NAMALWA (cell line): ENCODE measurements at regions not wholly inside any gene's neighbourhood (a gene's known extent, or its start where the extent isn't known, plus 50 kb on each side); places are given as distances from the start of the nearest gene placed in this dataset.
"Not testable (repeated sequence)": the region's sequence is repeated elsewhere in the genome, so short reads cannot be mapped to it uniquely, and the experiment has no call there.

Experiments used
- DNase-seq: peaks from one replicate; pipeline ENCODE4 v3.0.0-alpha.2; 2015; ENCODE audit warnings: low spot score

DNA sequence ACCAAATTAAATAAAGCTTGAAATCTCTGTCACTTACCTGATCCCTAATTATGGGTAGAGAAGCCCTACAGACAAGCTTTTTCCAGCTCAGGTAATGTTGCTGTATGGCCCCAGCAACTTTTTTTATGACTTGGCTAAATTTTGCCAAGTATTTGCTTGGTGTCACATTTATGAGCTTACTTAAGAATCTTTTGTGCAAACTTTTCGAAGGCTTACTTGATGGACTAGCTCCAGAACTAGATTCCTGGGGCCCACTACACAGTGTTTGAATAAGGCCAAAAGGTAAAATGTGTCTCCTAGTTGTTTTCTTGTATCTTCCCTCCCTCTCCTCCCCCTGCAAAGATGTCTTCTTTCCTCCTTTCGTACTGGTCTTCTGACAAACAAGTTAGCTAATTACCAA lies 257.9 kb downstream of the OSR1 start:
- DNase-seq, result no peak

DNA sequence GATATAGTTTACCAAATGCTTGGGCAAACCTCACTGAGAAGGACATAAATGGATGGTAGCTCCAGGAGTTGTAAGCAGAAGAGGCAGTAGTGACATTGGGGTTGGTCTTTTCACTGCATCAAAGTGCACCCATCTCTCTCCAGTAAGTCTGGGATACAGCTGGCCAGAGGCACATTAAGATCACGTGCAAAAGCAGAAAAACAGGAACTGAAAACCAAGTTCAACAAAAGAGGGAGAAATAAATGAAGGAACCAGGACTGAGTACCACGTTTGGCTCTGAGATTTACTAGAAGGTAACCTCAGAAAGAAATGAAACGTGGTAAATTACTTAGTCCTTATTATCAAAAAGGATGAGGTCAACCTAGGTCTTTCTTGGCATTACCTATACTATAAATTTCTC lies 259.2 kb downstream of the OSR1 start:
- peak; percentile 3 for DNase-seq

DNA sequence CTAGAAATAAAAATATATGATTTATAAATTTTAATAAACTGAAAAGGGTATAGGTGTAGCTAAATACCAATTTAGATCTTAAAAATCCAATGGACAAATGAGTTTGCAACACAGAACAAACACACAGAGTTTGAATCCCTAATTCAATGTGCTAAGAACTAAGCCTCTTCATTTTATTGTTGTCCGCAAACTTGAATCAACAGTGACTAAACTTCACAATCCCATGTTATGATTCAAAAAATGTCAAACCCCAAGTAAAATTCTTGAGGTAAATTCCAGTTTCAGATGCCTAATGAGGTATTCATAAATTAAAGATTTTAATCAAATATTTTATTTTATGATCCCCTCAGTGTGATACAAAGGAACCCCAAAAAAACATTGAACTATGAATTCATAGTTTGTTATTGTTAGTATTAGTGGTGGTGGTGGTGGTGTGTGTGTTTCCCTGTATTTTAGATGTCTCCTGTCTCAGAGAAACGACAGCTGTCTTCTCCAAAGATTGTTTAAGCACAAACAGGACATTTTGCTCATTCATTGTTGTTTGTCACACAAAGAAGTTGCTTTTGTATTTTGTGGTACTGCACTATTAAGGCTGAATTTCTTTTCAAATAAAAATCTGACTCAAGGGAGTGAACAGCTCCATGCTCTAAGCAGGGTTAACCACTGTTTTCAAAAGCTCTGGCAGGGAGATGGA lies 259.8 kb downstream of the OSR1 start:
- no peak for DNase-seq

DNA sequence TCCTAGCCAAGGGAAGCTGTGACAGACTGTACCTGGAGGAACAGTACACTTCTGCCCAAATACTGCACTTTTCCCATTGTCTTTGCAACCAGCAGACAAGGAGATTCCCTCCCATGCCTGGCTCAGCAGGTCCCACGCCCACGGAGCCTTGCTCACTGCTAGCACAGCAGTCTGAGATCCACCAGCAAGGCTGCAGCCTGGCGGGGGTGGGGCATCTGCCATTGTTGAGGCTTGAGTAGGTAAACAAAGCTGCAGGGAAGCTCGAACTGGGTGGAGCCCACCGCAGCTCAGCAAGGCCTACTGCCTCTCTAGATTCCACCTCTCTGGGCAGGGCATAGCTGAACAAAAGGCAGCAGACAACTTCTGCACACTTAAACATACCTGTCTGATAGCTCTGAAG lies 268.9 kb downstream of the OSR1 start:
- DNase-seq, result not testable (repeated sequence)

DNA sequence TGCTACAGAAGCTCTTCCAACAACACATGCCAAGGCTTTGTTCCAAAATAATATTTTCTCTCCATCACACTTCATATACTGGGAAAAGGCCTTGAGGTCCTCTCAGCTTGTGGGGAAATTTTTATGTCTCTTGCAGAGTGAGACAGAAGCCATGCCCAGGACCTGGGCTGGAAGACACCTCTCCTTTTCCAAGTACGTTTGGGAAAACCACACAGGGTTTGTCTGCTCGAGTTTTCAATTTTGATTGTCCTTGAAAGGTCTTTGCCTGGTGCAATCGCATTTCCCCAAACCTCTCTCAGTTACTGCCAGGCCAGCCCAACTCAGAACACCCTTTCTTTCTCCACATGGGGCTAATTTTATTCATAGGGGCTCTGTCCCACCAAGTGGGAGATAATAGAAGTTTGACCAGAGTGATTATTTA lies 272.2 kb downstream of the OSR1 start:
- no peak for DNase-seq

DNA sequence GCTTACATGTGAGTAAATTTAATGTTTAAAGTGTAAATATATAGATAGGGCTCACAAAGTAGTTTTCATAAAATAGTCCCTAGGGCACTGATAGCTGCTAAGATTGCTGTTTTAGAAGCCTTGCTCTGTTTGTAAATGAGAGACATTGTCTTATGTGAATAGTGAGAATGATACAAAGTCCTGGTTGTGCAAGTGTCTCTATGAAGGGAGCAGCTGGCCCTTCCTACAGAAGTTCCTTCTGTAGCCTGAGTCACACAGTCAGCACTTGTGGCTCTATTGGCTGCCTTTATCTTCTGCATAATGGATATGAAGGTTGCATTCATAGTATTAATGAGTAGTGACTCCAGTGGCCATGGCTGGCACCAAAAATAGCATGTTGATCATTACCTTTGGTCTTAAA lies 279.7 kb downstream of the OSR1 start:
- DNase-seq, result no peak

DNA sequence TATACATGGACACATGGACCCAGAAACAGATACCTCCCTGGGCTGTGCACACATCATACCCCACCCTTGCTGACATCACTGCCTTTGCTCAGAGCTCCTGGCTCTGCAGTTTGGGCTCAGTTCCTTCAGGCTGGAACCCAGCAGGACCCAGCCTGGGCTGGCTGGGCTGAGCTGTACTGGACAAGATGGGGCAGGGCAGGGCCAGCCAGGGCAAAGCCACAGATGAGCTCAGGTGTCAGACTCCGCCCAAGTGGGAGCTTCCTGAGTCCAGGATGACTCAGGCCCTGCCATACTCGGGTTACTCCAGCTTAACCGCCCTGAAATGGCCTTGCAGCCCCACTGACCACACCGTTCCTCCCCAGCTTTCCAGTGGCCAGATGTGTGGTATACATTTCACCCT lies 284.9 kb downstream of the OSR1 start:
- DNase-seq, result no peak

DNA sequence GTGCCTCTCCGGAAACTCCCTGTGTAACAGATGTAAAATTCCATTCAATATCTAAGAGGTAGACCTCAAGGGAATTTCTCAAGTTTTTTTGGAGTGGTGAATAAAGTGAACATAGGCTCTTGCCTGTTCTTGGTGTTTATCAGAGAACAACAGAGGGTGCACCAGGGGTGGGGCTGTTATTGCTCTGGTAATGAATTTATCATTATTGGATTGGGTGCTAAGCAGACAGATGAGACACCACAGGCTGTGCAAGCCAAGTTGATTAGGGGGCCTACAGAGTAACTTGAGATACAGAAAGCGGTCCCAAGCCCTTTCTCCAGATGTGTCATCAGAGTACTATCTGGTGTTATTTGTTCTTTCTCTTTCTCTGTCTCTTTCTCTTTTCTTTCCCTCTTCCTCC lies 286.3 kb downstream of the OSR1 start:
- DNase-seq, result no peak

DNA sequence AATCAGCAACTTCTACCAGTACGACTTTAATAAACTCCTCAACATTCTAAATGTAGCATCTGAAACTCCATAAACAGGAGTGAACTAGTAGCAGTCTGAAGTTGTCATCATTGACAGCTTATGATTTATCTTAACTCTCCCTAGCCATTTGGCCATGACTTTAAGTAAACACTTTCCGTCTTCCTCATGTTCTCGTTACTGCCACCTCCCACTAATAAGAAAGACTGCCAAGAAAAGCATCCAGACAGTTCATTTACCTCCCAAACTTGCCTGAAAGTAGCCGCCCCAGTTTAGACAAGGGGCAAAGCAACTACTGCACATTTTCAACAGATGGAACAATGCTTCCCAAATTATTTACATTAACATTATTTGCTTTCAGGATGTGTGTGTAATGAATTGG lies 287.5 kb downstream of the OSR1 start:
- DNase-seq, result no peak

DNA sequence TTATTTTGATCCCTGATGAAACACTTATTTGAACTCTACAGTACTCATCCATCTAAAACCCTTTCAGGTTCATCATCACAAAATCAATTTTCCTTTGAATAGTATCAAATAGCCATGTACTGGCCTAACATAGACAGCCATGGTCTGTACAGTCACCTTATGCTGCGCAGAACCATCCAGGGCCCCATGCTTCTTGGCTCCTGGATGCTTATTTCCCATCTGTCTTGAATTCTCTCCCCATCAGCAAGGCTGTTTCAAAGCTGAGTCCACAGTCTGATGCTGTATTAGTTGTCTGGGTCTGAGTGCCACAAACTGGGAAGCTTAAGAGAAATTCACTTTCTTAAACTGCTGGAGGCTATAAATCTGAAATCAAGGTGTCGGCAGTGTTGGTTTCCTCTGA lies 290.2 kb downstream of the OSR1 start:
- no peak for DNase-seq

DNA sequence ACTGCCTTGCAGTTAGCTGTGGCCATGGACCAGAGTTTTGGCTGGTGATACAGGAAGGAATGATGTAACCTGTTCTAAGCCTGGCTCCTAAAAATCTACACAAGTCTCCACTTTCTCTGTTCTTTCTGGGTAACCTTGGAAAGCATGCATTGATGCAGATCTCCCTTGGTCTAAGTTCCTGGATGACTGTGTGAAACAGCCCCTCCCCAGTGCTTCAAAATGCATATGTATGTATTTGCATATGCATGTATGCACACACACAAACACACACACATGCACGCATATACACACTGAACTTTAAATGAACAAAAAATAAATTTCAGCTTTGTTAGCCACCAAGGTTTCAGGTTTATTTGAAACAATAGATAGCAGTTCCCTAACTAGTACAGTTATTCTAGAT lies 296.1 kb downstream of the OSR1 start:
- DNase-seq, result no peak

DNA sequence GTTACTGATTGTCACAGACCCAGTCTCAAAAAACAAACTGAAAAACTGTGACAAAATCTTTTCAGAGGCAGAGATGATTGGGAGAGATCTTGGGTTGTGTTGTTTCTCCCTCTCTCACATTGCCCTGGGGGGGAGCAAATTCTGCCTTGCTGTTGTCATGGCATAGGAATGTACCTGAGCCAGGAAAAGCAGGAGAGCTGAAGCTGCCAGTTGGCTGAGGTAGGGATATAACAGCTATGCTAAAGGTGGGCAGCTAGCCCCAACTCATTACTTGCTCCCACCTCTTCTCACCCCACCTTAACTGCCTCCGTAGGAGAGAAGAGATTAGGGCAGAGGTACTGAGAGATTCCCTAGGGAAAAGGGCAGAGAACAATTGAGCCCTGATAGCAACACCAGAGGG lies 299.3 kb downstream of the OSR1 start:
- no peak for DNase-seq

DNA sequence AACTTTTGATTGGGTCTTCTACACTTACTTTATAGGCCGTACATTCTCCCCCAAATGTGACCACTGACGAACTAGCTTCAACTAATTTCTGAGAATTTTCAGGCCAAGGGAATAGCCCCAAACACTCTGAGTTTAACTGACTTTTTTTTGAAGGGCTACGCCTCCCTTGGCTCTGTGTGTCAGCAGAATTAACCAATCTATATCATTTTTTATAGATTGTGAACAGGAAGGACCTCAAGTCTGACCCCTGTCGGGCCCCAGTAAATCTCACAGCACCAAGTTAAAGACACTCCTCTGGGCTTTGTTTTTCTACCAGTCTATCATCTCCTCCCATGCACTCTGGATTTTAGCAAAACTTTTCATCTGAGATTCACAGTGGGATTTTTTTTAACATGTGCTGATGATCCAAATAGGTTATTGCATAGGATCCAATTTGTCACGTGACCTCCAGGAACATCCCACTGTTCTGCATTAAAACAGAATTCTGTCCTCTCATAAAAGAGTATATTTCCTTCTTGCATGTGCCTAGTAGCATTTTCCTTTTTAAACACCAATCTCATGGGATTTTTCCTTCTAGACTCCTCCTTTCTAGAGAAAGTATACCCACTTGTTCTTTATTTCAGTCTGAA lies 307.1 kb downstream of the OSR1 start:
- no peak for DNase-seq

DNA sequence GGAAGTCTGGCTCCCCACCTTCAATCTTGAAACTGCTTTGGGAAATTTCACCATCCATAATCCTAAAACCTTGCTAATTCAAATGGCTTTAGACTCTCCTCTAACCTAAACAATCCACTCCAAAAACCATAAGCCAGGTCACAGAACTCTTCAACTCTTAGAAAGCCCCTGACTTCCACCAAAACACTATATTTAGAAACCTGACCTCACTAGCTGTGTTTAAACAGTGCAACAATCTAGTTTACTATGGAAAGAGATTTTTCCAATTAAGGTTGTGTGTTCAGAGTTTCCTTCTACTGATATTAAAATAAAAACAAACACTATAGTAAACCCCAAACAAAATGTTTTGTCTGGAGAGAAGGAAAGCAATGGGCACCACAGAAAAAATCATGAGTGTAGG lies 308.1 kb downstream of the OSR1 start:
- DNase-seq, result no peak

DNA sequence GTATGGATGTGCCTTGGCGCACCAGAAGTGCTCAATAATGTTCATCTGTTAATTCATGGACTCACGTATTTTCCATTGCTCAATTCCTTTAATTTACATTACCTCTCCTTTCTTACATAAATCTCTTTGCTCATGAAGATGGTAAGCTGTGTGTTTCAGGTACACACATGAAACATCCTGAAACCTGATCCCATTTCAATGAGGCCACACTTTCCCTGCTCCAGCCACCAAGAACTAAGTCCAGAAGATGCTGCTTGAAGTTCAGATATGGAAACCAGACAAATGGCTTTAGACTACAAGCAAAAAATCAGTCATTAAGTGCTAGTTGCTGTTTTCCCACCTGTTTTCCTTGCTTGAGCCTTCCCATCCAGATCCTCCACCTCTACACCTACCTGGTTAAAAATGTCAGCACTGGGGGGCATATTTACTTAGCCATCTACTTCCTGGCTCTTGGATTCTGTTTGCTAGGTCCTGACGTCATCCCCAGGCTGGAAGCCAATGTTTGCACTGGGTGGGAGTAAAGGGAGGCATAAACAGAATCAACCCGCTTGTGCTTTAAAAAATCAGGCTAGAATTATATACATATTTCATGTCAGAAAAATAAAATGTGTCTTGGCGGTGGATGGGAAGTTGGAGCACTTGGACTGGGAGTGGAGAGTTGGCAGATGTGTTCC lies 309.7 kb downstream of the OSR1 start:
- no peak for DNase-seq

DNA sequence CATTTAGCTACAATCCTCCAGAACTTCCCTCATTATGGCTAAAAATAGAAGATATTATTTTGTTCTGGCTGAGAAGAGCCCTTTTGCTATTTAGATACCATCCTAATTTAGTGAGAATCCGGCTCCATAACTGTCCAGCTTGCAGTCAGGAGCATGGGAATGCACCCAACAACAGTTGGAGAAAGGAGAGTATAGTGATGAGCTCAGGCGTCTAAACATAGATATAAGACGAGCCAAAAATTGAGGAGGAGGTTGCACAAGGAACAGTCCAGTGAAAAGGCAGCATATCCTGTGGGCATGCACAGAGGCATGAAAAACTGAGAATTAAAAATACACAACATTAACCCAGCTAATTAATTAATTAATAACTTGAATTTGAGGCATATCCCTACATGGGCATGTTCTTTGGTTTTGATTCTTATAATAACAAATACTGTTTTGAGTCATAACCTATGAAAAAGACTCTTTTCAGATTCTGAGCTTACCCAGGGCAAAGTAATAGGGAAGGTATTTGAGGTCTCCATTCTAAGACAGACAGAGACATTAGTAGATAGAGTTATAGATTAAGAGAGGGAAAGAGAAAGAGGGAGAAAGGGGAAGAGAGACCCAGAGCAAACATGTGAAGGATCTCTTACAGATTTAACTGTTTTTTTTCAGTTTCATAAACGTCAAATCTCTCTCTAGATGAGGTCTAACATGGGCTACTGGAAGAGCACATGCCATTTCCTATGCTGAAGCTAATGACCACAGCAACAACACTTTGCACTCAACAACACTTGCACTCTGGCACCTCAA lies 311.2 kb downstream of the OSR1 start:
- DNase-seq, result no peak

DNA sequence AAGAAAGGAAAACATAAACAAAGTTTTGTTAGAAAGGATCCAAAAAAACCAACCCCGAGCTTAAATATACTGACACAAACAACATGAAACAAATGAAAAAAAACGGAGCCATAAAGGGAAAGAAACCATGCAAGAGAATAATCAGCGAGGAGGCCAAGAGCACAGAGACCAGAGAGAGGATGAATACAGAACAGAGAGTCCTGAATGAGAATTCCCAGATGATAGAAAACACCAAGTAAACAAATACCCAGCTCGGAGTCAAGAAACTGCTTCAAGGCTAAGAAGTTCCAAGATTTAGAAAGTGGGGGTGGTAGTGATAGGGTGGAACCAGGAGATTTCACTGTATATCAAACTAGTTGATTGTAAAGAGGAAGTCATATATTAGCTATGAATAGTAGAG lies 313.3 kb downstream of the OSR1 start:
- DNase-seq, result no peak

DNA sequence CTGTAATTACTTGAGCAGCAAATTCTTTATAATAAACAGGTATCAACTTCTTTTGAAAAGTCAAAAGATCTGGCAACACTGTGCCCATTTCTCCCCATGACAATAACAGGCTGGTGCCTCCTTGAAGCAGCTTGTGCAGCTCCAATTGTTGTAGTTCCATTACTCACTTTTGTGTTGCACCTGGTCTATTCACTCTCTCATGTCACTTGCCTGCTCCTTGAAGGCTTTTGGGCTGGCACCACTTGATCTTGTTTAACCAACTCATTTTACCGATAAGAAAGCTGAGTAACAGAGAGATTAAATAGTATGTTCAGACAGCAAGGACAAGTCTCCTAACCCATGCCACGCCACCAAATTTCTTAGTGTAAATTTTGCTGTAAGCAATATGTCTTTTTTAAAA lies 314.5 kb downstream of the OSR1 start:
- DNase-seq, result no peak

DNA sequence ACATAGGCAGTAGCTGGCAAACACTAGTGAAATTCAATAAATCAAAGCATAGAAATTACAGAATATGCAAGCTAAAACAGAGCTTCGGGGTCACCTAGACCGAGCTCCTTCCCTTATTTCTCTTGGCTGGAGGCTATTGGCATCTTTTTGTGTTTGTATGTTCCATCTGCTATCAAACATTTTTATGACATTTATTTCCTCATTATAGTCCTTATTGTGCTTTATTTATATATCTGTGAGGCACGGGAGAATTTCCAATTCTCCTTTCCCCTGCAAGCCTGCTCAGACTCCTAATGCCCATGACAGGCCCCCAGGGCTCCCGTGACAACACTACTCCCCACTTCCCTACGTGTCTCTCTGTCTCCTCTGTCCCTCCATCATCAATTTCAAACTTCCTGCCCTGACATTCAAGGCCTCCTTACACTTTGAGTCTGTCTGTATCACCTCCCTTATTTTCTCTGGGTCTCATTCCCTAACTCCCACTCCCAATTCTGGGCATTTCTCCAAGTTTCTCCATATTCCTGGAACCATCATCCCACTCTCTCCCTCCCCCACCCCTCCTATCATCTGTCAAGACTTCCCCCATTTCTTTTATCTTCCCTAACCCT lies 316.9 kb downstream of the OSR1 start:
- no peak for DNase-seq

DNA sequence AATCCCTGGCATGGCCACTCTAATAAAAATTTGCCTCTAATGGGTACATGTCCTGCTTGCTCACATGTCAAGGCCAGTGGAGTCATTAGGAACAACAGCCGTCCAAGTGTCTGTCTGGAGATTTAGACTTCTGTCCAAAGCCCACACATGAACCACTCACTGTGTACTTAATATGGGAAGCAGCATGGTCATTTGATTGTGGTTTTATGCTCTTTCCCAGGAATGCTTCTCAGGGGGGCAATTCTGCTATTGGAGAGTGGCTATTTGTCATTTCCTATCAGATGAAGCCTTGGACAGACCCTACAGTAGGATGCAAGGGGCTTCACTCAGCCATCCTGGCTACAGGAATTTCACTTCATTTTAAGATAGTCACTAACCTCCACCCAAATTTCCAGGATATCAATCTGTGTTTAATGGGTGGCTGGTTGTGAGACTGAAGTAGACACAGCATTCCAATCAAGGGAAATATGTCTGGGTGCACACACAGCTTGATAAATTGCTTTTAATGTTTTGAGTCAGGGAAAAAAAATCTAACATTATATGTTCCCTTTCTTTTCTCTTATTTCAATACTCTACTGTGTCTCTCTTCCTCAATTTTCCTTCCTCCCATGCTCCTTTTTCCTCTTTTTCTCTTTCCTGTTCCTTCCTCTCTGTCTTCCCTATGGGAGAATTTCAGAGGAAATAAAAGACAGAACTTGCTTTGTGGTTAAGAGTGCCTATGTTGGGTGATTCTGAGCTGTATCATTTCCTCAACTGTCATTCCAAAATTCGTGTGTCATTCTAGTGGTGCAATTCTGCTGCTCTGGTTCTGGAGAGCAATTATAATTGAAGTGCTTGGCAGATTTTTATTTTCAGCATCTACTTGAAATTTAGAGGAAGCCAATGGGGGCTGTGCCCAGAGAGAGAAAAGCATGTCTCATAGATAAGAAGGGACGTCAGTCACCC lies 320.1 kb downstream of the OSR1 start:
- DNase-seq, result no peak

DNA sequence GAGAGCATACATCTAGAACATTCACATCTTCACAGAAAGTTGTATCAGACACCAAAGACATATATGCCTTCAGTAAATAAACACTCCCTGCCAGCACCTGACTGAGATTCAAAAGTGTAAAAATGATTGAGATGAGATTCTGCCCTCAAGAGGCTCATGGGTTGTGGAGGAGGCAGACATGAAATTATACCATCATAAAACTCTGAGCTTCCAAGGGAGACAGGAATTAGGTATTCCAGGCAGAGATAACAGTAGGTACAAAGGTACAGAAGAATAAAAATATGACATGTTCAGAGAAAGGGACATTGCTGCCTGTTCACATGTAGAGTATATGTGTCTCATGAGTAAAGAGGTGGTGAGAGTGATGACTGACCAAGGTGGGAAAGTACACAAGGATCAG lies 322.3 kb downstream of the OSR1 start:
- DNase-seq, result no peak
